ENCODE measurements at regions not wholly inside any gene's neighbourhood (a gene's known extent, or its start where the extent isn't known, plus 50 kb on each side); places are given as distances from the start of the nearest gene placed in this dataset.

GRCh38 chr13:73879346-73880015, 254.7 kb downstream of the KLF12 start:
- peak; percentile 73 for FAIRE-seq

DNA sequence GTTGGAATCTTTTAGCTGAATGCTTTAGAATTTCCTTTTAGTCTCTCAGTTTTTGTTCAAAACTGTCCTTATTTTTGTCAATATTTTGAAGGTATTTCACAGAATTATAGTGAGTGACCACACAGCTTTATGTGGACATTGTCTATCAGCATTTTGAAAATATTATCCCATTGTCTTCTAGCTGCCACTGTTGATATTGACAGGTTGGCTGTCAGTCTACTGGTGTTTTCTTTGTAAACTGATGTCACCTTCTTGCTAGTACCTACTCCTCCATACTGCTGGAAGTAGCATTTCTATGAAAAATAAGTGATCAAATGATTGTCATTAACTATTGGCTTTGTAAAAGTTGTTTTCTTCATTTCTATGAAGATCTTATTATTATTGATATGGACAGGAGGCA, 256.8 kb downstream of the KLF12 start:
- no peak for FAIRE-seq

GRCh38 chr13:73876323-73876722, 257.9 kb downstream of the KLF12 start:
- no peak for FAIRE-seq

GRCh38 chr13:73873940-73874830, 260.0 kb downstream of the KLF12 start:
- FAIRE-seq, result no peak

DNA sequence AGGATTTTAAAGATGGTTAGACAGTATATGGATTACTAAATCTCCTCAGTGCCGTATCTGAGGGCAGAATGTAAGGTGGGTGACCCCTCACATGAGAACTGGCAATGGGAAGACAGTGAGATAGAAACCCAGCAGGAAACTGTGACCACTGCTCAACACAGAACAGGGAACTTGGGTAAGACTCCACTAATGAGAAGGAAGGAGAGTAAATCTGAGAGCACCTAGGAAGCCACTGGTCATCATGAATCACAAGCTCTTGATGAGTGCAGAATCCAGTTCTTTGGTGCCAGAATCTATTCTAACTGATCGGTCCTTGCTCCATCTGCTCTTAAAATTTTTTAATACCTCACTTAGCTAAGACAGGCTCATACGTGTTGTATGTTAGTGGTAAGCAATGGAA, 261.8 kb downstream of the KLF12 start:
- FAIRE-seq, result no peak

- no peak for FAIRE-seq
Measured at GRCh38 chr13:73870970-73871935, 263.0 kb downstream of the KLF12 start.

- FAIRE-seq, result no peak
Measured at GRCh38 chr13:73870036-73870741, 264.0 kb downstream of the KLF12 start.

DNA sequence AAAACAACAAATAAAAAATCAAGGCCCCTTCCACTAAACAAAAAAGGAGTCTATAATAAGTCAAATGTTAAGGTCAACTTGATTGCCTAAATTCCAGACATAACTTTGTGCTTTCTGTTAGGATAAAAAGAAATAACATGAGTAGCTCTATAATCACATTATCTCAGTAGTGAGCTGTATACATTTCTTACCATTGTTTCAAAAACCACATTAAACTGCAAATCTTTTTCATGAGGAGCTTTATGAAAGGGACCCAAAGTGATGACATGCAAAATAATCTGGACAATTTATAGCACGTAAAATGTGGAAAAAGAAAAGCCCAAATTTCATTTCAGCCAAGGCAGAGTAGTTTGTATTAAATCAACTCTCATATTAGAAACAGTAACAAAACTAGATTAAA, 269.2 kb downstream of the KLF12 start:
- FAIRE-seq, result no peak

- FAIRE-seq, result no peak
Measured at GRCh38 chr13:73861136-73861535, 273.1 kb downstream of the KLF12 start.

GRCh38 chr13:73860501-73860900, 273.7 kb downstream of the KLF12 start:
- no peak for FAIRE-seq

DNA sequence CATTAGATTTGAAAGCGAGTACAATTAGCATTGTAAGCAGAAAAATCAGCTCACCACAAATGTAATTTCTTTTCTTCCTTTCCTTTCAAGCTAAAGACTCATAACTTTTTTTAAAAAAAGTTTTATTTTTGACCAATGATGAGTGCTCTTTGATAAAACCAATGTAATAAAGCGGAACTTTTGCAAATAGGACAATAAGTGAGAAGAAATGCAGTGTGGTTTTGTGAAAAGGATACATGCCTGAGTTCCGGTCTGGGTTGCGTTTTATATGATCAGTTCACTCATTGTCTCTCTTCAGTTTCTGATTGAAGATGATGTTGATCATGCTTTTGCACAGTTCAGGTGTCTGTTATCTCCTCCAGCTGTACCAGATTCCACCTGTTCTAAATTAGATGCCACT, 274.4 kb downstream of the KLF12 start:
- FAIRE-seq, result no peak

DNA sequence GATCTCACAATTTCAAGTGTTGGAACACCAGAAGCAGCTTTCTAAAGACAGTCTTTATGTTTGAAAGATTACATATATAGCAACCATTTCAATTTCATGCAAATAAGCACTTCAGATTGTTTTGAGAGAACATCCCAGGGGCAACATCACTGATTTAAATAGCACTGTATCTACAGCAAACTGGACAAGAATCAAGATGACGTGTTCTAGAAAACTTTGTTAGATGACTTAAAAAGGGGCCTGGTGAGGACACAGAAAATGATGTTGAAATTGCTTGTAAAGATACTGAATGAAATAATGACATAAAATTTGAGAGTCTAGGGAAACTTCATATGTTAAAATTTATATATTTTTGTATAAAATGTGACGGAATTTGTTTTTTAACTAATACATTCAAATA, 277.1 kb downstream of the KLF12 start:
- FAIRE-seq, result no peak

DNA sequence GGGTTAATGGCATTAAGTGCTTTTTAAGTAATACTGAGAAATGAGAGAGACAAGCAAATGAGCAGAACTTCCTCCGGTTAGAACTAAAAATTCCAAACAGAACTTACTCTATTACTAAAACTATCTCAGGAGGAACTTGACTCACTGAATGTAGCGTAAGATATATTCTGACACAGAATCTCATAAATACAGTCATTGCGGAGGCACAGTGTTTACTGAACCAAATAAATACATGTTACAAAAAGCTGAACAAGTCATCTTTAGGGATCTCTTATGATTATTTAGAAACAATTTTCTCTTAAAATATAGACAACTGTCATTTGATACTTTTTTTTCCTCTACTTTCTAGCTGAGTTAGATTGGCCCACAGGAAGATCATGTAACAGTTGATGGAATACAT, 283.1 kb downstream of the KLF12 start:
- FAIRE-seq, result no peak

DNA sequence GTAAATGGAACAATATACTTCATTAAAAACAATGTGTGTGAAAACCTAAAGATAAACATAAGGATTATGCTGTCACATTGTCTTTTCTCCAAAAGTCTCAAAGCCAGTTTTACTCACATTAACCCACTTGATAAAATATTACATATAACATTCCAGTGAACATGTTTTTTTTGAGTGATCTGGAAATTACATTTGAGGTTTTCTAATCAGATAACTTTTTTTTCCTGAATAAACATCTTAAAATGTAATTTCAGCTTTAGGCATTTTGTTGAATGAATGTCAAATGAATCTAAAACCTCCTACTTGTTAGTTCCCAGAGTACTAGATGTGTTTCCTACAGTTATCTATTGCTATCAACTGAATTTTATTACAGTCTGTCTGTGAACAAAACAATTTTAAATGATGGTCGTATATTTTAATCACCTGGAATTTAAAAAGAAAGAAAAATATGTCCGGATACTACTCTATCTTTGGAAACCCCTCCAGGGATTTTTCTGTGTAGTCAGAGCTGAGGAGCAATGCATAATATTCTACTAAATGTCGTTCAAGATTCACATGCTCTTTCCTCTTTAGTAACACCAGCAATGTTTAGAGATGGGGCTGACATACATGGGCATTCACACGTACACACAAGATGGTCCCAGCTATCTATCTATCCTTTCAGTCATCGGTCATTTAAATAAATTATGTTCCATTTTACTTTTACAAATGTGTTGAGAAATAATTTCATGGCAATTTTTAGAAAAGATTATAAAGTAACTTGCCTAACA, 283.9 kb downstream of the KLF12 start:
- peak; percentile 15 for FAIRE-seq

- no peak for FAIRE-seq
Measured at GRCh38 chr13:73849292-73849691, 284.9 kb downstream of the KLF12 start.

GRCh38 chr13:73844986-73845385, 289.2 kb downstream of the KLF12 start:
- FAIRE-seq, result no peak

- FAIRE-seq, result no peak
Measured at GRCh38 chr13:73842626-73843025, 291.6 kb downstream of the KLF12 start.

DNA sequence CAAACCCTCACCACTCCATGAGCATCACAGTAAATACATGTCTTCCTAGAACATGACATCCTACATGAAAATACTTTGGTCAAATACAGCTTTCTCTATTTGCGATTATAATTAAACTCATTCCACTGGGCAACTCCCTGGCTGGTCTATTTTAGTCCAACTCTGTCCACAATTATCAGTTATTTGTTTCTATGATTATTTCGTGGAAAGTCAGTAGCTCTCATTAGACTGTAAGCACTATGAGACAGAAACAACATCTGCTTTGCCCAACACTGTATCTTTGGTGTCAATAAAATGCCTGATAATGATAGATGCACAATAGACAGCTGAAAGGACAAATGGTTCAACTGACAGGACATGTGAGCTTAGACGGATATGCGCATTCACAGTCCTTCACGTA, 292.0 kb downstream of the KLF12 start:
- no peak for FAIRE-seq

DNA sequence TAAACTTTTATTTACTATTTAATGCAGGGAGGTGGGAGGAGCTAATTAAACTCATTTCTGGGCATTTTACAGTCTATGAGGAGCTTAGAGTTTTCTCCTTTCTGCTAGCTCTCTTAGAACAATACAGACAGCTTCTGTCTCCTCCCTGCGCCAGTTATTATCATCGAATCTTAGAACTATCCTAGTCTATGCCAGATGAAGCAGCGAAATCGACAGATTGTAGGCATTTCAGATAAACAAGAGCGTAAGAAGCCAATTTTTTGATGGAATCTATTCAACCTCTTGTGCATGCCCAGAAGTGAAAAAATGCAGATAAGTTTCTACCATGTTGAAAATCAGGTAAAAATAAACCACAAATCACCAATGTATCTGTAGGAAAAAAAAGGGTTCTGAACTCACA, 297.1 kb downstream of the KLF12 start:
- no peak for FAIRE-seq

GRCh38 chr13:73835138-73835721, 299.0 kb downstream of the KLF12 start:
- peak; percentile 78 for FAIRE-seq
